ENCODE measurements at regions not wholly inside any gene's neighbourhood (a gene's known extent, or its start where the extent isn't known, plus 50 kb on each side); places are given as distances from the start of the nearest gene placed in this dataset.

DNA sequence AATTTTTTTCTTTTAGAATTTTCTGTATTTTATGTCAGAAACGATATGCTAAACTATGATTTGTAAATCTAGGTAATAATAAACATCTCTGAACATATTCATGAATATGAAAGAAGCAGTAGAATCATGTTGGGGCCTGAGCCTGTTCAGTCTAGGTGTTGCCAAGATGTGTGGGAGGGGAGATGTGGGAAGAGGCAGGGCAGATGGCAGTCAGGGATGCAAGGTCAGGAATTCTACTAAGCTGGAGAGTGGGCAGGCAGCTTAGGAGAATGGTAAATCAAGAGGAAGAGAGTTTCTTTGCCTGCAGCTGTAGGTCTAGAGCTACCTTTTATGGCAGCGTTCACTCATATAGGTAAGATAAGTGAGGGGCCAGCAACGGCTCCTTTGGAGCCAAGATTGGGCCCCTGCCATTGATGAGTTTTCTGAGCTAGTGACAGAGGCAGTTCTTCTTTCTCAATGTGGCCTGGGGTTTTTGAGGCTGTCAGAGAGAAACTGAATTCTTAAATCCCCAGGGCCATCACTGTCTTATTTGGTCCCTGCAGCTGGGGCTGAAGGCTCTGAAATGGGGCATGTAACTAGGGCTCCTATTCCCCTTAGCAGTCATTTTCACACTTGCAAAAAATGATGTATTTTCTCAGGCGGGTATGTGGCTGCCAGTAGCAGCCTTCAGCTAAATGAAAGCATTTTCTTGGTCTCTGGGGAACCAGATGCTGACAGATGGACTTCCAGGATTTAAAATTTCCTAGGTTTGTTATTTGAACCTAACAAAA lies 232.8 kb downstream of the PIK3C3 start:
- DNase-seq: no peak

DNA sequence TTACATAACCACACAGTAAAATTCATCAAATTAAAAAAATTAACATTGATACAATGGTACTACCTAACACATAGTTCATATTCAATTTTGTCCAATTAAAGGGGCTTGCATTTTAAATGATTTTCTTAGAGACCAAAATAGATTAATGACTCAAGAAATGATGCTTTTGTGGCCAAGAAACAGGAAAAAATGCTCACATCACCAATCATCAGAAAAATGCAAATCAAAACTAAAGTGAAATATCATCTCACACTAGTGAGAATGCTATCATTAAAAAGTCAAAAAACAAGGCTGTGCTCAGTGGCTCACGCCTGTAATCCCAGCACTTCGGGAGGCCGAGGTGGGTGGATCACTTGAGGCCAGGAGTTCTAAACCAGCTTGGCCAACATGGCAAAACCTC lies 235.6 kb downstream of the PIK3C3 start:
- no peak for DNase-seq

DNA sequence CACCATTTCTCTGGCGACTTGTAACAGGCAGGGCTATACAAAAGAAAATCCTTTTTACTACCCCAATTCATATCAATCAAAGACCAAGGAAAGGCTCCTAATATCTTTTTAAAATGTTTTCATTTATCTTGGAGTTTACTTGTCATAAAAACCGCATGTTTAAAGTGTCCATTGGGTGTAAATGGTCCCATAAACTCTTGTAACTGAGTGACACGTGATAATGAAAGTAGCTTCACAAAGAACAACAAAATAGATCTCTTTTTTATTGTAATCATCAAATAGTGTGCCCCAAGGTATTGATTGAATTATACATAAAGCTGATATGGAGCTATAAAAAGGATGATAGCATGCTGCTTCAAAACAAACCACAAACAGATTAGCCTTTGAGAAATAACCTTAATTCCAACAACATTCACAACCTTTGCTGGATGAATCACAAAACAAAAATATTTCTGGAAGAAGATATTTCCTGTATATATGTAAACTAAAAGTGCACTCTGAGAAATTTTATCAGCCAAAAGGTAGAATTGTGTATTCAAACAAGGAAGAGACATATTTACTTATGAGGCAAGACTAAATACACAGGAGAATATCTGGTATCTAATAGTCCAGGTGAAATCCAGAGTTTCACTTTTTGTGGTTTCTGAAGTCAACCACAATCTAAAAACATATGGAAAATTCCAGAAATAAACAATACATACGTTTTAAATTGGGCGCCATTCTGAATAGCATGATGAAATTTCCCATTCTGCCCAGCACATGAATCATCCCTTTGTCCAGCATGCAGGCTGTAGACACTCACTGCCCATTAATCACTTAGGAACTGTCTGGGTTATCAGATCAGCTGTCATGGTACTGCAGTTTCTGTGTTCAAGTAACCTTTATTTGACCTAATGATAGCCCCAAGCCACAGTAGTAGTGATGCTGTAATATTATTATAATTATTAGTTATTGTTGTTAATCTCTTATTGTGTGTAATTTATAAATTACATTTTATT lies 237.5 kb downstream of the PIK3C3 start:
- DNase-seq: no peak

DNA sequence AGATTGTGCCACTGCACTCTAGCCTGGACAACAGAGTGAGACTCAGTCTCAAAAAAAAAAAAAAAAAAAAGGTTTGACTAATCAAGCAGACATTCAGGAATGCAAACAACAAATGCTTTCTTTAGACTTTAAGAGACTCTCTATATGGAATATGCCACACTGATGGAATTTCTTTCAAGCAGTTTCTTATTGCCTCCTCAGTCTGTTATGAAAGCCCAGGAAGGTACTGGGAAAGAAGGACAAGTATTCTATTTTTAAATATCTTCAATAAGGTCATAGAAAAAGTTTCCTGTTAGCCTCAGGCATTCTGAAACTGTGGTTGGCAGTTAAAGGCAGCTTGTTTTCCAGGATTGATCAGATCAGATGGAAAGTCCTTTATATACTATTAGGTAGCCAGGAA lies 241.6 kb downstream of the PIK3C3 start:
- DNase-seq: no peak

DNA sequence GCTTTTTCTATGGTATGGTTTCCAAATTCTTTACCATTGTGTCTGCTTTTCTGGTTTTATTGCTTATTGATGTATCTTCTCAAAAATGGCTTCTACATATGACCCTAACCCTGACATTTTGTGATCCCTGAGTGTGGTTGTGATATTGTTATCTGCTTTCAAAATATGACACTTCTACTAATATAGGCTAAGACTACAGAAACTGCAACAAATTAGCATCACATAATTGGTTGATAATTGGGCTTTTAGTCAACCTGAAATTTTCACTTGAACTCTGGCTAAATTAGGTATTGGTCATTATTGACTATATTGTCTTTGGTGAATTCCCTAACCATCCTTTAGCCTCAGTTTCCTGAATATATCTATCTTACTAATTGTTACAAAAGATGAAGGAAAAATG lies 246.1 kb downstream of the PIK3C3 start:
- DNase-seq: no peak

DNA sequence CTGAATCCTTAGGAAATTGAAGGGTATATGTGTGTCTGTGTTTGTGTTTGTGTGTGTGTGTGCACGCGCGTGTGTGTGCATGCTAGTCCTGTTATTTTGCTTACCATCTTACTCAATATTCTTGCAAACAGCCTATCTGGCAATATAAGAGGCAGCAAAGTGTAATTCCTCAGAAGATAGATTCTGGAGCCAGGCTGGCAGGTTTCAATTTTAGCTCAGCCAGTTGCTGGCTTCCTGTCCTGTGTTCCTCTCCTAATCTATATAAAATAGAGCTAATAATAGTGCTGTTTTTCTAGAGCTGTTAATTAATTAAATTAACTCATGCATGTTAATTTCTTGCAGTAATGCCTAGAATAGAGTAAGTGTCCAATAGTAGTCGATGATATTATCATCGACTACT lies 256.2 kb downstream of the PIK3C3 start:
- no peak for DNase-seq

DNA sequence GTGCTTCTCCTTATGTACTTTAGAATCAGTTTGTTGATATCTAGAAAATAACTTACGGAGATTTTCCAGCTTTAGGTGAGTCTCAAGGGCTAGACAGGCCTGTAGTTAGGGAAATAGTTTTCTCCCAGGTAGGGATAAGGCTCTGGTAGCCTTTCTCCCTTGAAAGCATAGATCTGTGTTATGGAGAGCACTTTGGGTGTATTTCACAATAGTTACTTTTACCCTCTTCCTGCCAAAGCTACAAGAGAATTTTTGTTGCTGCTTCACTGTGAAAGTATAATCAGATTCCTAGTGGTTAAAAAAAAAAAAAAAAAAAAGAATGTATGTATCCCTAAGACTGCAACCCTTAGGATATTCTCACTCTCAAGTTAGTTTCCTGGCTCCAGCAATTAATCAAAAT lies 267.5 kb downstream of the PIK3C3 start:
- DNase-seq: no peak

DNA sequence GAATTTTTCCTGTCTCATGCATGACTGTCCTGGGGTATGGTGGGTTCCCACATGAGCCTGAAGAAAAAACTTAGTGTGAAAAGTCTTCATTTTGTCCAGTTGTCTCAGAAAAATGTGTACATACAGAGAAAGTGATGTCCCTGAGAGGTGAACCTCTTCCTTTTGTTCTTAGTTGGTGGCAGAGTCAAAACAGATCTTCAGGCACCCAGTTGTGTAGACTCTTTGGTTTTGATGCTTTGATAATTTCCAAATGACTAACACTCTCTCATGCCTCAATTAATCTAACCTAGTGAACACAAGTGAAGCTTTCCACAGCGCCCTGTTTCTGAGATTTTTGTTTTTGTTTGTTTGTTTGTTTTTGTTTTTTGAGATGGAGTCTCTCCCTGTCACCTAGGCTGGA lies 273.5 kb downstream of the PIK3C3 start:
- no peak for DNase-seq

DNA sequence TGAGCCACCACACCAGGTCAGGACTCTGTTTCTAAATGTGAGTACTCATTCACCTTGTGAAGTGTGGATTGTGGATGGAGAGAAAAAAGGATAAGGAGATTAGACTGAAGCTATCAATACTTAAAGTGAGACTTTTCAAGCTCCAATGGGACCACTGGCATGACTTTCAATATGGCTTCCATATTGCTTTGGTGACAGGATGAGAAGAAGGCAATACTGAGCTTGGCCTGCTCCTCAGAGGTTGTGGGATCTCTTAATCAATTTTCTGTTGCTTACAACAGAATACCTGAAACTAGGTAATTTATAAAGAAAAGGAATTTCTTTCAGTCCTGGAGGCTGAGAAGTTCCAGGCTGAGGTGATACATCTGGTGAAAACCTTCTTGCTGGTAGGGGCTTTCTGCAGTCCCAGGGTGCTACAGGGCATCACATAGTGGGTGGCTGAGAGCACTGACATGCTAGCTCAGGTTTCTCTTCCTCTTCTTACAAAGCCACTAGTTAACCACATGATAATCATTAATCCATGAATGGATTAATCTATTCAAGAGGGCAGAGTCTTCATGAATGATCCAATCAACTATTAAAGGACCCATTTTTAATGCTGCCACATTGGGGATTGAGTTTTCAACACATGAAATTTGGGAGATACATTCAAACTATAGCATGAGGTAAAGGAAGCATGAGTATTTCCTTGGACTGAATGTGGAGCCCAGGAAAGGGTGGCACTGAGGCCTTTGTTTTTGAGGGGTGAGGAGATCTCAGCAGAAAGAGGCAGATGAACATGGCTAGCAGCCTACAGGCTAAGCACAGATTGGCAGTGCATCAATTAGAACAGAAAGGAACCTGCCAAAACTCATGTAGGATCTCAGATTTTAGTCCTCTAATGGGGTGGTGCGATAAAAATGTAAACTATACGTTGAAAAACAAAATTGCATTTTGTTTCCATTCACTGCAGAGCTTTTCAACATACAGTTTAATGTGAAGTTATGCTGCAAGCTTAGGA lies 274.5 kb downstream of the PIK3C3 start:
- no peak for DNase-seq

DNA sequence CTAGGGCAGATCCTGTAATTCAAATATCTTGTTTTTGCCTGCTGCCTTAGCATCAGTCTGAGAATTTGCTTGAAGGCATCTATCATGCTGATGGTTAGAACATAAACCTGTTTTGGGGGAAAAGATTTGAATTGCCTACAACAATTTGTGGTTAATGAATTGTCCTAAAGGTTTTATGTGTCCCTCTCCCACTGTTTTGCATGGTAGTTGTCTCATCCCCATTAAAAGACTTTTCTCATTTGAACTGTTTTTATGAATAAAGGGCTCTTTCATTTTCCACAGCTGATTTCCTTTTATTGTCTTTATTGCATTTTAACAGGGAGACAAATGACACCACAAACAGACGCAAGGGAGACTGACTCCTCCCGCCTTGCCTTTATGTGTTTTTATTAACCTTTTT lies 275.6 kb downstream of the PIK3C3 start:
- DNase-seq: no peak

DNA sequence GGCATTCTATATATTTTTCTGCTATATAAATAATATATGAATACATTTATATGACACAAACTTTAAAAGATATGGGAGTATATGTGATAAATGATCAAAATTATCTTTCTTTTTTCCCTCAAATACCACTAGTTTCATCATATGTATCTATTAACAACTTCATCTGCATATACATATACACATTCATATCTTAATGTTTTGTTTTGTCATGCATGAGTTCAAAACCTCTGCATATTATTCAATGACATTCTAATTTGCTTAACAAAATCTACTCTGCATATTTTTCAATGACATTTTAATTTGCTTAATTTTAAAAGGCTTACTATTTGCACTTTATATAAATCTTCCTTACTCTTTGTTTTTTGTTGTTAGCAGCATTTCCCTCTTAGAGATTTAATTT lies 276.2 kb downstream of the PIK3C3 start:
- DNase-seq: no peak

DNA sequence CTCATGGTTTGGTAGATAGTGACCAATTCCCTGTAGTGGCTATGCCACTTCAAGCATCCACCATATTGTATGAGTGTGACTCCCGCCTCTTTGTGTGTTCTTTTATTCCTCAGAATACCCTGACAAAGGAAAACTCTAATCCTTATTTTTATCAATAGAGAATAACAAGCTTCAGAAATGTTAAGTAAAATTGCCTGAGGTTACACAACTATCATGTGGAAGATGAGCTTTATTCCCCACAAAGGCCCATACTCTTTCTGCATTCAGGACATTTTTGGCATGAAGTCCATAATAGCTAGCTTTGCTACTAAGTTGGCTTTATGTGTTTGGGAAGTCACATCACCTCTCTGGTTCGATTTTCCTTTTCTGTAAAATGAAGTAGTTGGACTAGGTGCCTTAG lies 276.8 kb downstream of the PIK3C3 start:
- no peak for DNase-seq

DNA sequence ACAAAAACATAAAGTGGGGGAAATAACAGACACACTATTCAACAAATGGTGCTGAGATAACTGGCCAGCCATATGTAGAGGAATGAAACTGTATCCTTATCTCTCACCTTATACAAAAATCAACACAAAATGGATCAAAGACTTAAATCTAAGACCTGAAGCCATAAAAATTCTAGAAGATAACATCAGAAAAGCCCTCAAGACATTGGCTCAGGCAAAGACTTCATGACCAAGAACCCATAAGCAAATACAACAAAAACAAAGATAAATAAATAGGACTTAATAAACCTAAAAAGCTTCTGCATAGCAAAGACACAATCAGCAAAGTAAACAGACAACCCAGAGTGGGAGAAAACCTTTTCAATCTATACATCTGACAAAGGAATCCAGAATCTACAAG lies 278.9 kb downstream of the PIK3C3 start:
- no peak for DNase-seq

DNA sequence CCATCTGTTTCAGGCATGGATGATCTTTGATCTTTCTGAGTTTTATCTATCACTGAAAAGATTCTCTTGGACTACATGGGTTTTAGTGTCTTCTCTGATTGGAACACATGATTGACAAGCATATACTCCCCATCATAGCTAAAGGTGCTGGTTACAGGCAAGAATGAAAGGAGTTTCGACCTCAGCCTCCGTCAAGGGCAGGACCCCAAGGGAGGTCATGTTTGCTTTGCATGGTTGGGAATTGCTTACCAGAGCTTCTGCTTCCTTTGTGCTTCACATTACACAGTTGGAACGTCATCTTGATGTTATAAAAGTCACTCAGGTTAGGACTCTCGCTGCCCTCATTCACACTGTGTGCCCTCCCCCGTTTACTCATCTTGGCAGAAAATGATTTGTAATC lies 287.7 kb downstream of the PIK3C3 start:
- DNase-seq: no peak

DNA sequence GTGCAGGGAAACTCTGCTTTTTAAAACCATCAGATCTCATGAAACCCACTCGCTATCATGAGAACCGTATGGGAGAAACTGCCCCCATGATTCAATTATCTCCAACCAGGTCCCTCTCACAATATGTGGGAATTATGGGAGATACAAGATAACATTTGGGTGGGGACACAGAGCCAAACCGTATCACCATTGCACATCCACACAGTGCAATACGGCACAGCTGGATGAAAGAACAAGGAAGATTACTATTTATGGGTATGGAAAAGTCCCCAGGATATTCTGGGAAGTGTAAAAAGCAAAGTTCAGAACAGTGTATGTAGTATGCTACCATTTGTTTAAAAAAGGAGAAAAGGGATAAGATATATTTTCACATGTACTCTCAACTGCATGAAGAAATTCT lies 290.1 kb downstream of the PIK3C3 start:
- no peak for DNase-seq

DNA sequence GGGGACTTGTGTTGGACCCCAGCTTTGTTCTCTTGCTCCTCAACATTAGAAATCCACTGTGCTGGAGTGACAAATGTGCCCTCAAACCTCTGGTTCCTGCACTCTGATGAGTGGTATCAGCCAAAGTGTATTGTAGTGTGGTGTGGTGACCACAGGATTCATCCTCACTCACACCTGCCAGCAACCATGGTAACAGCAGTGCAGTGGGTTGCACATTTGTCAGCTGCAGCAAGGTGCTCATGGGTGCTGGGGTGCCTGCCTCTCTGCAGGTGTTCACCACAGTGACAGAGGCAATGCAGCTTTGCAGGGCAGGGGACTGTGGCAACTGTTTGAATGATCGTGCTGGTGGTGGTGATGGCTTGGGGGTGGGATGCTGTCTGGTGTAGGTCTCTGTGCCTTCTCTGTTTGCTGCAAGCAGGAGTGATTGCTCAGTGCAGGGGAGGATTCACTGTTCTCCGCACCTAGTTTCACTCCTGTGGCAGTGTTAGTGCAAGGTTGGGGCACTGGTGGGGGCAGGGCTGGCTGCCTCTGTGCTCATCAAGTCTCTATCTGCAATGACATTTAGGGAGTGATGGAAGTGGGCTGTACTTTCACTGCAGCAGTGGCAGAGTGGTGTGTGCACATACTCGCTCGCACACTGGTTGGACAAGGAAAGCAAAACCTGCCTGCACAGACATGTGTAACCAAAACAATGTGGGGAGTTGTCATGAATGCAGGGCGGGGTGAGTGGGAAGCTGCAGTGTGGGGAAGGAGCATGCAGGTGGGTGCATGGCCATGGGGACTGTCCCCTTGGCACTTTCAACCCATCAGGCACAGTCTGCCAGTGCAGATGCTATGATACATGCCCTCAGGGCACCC lies 301.1 kb downstream of the PIK3C3 start:
- DNase-seq: no peak

DNA sequence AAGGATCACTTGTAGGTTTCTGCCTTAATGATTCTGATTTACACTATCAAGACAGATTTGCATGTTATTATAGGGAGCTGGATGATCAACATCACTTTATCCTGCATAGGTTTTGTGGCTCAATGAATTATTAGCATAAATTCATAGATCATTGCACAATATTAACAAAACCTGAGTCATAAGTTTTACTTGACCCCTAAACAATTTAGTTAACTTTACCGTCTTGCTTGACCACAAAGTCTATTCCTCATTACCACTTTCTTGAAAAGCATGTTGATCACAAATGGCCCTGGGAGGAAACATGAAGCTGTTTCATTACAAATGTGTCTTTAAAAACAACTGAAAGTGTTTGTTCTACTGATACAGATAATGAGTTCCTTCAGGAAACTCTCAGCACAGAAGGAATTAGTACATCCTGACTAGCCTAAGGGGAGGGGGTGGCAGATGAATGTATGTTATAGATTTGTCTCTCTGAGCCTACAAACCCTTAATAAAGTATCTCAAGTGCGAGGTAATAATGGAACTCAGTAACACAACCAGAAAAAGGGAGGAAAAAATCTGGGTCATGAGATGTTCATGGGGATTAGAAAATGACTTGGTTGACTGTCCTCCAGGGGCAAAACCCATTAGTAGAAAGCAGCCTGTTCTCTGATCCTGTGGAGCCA lies 303.4 kb downstream of the PIK3C3 start:
- DNase-seq: no peak

DNA sequence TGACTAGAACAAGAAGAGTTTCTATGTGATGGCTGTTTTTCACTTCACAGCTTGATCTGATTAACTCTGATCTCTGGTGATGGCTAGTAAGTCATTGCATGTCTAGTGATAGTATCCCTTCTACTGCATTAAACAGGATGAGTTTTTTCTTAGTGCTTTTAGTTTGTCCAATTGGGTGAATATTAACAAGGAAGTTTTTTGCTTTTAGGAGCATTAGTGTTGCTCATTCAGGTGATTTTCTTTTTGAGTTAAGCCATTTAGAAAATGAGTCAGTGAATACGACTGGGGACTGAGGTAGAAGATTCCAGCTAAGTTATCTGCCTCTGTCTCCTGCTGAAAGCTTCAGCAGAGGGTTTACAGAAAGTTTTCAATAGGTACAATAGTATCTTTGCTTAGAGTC lies 306.7 kb downstream of the PIK3C3 start:
- no peak for DNase-seq

DNA sequence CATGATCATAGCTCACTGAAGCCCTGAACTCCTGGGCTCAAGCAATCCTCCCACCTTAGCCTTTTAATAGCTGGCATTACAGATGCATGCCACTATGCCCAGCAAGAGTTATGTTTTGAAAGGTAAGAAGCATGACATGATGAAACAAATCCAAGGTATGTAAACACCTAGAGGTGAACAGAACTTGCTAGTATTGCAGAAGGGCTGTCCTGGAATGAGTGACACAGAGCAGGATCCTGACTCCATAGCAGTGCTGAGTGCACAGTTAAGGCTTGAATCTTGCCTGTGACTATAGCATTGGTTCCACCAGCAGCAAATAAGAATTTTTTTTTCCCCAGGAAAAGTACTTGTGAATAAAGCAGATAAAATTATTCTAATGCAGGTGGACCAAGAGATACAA lies 309.5 kb downstream of the PIK3C3 start:
- no peak for DNase-seq

DNA sequence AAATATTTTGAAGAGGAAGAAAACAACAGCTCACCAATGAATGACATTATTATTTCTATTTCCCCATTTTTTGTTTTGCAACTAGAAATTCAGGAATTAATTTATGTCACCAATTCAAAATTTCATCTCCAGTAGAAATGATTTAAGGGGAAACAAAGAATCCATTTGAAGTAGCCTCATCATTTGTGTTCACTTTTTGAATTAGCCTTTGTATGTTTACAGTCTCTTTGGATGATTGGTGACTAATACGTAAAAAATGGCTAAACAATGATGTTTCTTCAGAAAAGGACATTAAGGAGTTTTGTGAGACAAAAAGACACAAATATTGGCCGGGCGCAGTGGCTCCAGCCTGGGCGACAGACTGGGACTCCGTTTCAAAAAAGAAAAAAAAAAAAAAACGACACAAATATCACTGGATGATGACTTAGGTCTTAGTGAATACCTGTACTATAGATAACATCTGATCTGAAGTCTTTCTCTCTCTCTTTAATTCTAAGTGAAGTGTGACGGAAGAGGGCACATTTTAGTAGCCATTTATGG lies 313.2 kb downstream of the PIK3C3 start:
- no peak for DNase-seq

DNA sequence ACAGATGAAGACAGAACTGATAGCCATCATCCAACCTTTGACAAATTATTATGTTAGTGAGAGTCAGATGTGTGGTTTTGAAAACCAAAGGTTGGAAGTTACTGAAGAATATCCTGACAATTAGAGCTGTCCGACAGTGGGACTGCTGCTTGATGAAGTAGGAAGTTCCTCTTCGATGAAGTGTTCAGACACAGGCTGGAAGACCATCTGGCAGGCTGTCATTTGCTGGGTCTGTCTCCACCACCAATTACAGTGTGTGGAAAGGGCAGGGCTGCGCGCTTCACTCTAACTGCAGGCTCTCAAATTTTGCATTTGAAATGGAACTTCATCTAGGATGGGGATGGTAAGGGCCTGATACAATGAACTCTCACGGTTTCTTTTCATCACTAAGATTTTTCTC lies 313.8 kb downstream of the PIK3C3 start:
- DNase-seq: no peak
